ENCODE measurements at regions not wholly inside any gene's neighbourhood (a gene's known extent, or its start where the extent isn't known, plus 50 kb on each side); places are given as distances from the start of the nearest gene placed in this dataset.

- no peak overlapping the region for H2BK12ac ChIP-seq (ENCODE audit: insufficient read length, low read depth, low read length)
- no peaks in the 10 kb centered on the region for H4K20me1 ChIP-seq (ENCODE audit: control insufficient read depth, insufficient read depth, insufficient read length)
- H3K9me3 ChIP-seq (ENCODE audit: control insufficient read depth, low read depth, low read length): no peaks in the 10 kb centered on the region
- no peak overlapping the region for H3K56ac ChIP-seq (ENCODE audit: insufficient read length, low read depth, low read length)
- Mint-ChIP-seq H3K9me3 (peaks cover under 1 to 1% of the 10 kb centered on the region in 2 experiments; a peak in 2 of 5 replicates), H3K4me1 (peaks cover 9% of the 10 kb centered on the region in 2 experiments), H3K27me3 (ENCODE audit: low read depth) (no peaks in the 10 kb centered on the region; the same call in 1 of the 2 replicates), H3K4me3 (no peak overlapping the region), H3K27ac (no peak overlapping the region), H3K36me3 (ENCODE audit: insufficient read depth in 1 of 3, low read depth in 3 of 3) (no peaks in the 10 kb centered on the region)
- H4K91ac ChIP-seq (ENCODE audit: insufficient read length, low read depth, low read length): no peak overlapping the region
- H3K18ac ChIP-seq (ENCODE audit: insufficient read length, low read depth, low read length): no peak overlapping the region
- DNase-seq: no peak
- H2BK5ac ChIP-seq (ENCODE audit: insufficient read length, low read length): no peak overlapping the region
- H3K4me2 ChIP-seq (ENCODE audit: insufficient read depth, insufficient read length, low read length): no peak overlapping the region
- no peak overlapping the region for H4K8ac ChIP-seq (replicated peaks; ENCODE audit: insufficient read length, low read depth, low read length)
- no peak overlapping the region for H2AFZ ChIP-seq (ENCODE audit: low read length)
- H2BK120ac ChIP-seq (ENCODE audit: low read depth, low read length, poor library complexity, severe bottlenecking): no peak overlapping the region
- H2BK15ac ChIP-seq (ENCODE audit: low read depth, low read length): no peak overlapping the region
- H3K9ac ChIP-seq (ENCODE audit: extremely low read depth, insufficient read length, low read length): no peak overlapping the region
- H3T11ph ChIP-seq (ENCODE audit: low read length): no peak overlapping the region
- H2AK5ac ChIP-seq (ENCODE audit: insufficient read length, low read length): no peak overlapping the region
- no peaks in the 10 kb centered on the region for H3K23me2 ChIP-seq (ENCODE audit: insufficient read length, low read depth, low read length, poor library complexity, severe bottlenecking)
- no peak overlapping the region for H3K27ac ChIP-seq (ENCODE audit: insufficient read length, low read depth, low read length)
- H2BK20ac ChIP-seq (ENCODE audit: low read depth, low read length, poor library complexity, severe bottlenecking): no peak overlapping the region
- no peak overlapping the region for H4K5ac ChIP-seq (ENCODE audit: insufficient read length, low read depth, low read length)
- H3K4ac ChIP-seq (ENCODE audit: low read depth, low read length): no peak overlapping the region
- TF ChIP-seq CTCF (conservative IDR thresholded peaks at IDR 0.05): no peak
- no peak overlapping the region for H3K23ac ChIP-seq (ENCODE audit: insufficient read length, low read depth, low read length)
- H3K14ac ChIP-seq (ENCODE audit: insufficient read depth, low read length): no peak overlapping the region
- no peaks in the 10 kb centered on the region for H3K79me1 ChIP-seq (ENCODE audit: insufficient read depth, low read depth, low read length, poor library complexity, severe bottlenecking)
- H3K79me2 ChIP-seq (ENCODE audit: insufficient read depth, low read length): no peaks in the 10 kb centered on the region
- H3K27me3 ChIP-seq (ENCODE audit: insufficient read depth, low read length): no peaks in the 10 kb centered on the region
- no peaks in the 10 kb centered on the region for H3K4me1 ChIP-seq (ENCODE audit: insufficient read depth, low read length)
Measured at GRCh38 chr3:30964612-30965011, 70.2 kb upstream of the GADL1 start.
